GM12892 (cell line): ENCODE measurements at regions not wholly inside any gene's neighbourhood (a gene's known extent, or its start where the extent isn't known, plus 50 kb on each side); places are given as distances from the start of the nearest gene placed in this dataset.

Source experiments
- POLR2A ChIP-seq: IDR thresholded peaks from 2 replicates; pipeline ENCODE4 v1.6.1; 2011; ENCODE audit warnings: low read depth, low read length, control low read depth
- POLR2AphosphoS5 ChIP-seq: IDR thresholded peaks from 2 replicates; pipeline ENCODE4 v1.6.1; 2011; ENCODE audit warnings: low read depth, low read length, control low read depth
- TAF1 ChIP-seq: IDR thresholded peaks from 2 replicates; pipeline ENCODE4 v1.6.1; 2011; ENCODE audit warnings: low read depth, mild to moderate bottlenecking, control low read depth, low read length, borderline replicate concordance

DNA sequence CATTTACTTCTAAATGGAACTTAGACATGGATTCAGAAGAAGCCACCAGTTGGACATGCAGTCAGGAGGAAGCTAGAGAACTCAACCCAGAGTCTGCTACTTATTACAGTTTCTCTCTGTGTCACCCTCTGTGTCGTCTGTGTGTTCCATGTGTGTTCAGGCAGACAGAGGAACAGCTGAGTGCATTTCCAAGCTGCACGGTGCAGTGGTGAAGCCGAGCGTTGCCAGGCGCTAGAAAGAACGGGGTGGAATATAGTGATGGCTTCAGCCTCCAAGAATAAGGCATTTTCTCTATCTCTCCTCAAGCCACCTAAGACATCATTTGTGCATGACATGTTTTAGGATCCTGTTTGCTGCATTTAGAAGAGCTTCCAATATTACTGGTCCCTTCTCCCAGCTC is 101.1 kb upstream of the CCL2 start:
- no peak for TF ChIP-seq POLR2A
- no peak for TF ChIP-seq TAF1
- no peak for TF ChIP-seq POLR2AphosphoS5
